GM12891 (cell line): ENCODE measurements at regions not wholly inside any gene's neighbourhood (a gene's known extent, or its start where the extent isn't known, plus 50 kb on each side); places are given as distances from the start of the nearest gene placed in this dataset.

Source experiments
- POLR2A ChIP-seq: IDR thresholded peaks from 2 replicates; pipeline ENCODE4 v1.6.1; 2011; ENCODE audit warnings: low read depth, low read length, control low read depth
- POLR2AphosphoS5 ChIP-seq: IDR thresholded peaks from 2 replicates; pipeline ENCODE4 v1.6.1; 2011; ENCODE audit warnings: low read depth, low read length, control low read depth
- POU2F2 ChIP-seq: IDR thresholded peaks from 2 replicates; pipeline ENCODE4 v1.6.1; 2011; ENCODE audit warnings: low read depth, mild to moderate bottlenecking, control low read depth, low read length, moderate library complexity
- SPI1 ChIP-seq: IDR thresholded peaks from 2 replicates; pipeline ENCODE4 v1.6.1; 2011; ENCODE audit warnings: low read depth, low read length, control low read depth
- TAF1 ChIP-seq: IDR thresholded peaks from 2 replicates; pipeline ENCODE4 v1.6.1; 2011; ENCODE audit warnings: low read depth, low read length, control low read depth

DNA sequence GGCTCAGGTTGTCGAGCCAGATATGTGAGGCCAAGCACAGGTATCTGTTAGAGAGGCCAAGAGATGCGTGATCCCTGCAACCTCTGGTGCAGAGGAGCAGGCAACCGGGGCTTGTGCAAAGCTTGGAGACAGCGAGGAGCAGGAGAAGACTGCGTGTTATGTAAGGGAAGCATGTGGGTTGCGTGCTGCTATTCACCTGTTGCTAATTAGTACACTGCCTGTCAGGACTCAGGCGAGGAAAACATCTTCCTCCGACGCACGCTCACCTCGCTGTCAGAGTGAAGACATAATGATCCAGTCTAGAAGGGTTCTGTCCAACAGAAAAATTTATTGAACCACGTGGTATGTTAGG lies 102.5 kb downstream of the HNRNPLL start:
- no peak for TF ChIP-seq POLR2A
- TF ChIP-seq SPI1 = no peak
- TF ChIP-seq POLR2AphosphoS5 = no peak
- no peak for TF ChIP-seq TAF1
- TF ChIP-seq POU2F2 = no peak
